ENCODE measurements at regions not wholly inside any gene's neighbourhood (a gene's known extent, or its start where the extent isn't known, plus 50 kb on each side); places are given as distances from the start of the nearest gene placed in this dataset.

GRCh38 chr13:29959603-29960002 lies 109.2 kb upstream of the UBL3 start:
- peaks cover under 1% of the 10 kb centered on the region; the same call in 1 of the 2 replicates for H3K4me1 ChIP-seq (ENCODE audit: low read length)
- no peak overlapping the region for H3K4me2 ChIP-seq (ENCODE audit: low read depth, low read length, poor library complexity, severe bottlenecking)
- no peaks in the 10 kb centered on the region for H3K36me3 ChIP-seq (ENCODE audit: insufficient read depth, low read length)
- no peaks in the 10 kb centered on the region for H3K9me3 ChIP-seq (ENCODE audit: low read length)
- no peak overlapping the region for H3K4me3 ChIP-seq (ENCODE audit: low read length)
- H2AFZ ChIP-seq (ENCODE audit: low read length) = no peak overlapping the region
- DNase-seq = no peak
- no peaks in the 10 kb centered on the region for H3K9me2 ChIP-seq (replicated peaks; ENCODE audit: insufficient read depth, low read length)
- no peaks in the 10 kb centered on the region for H3K27me3 ChIP-seq (ENCODE audit: low read length)
- H3K79me2 ChIP-seq (ENCODE audit: low read length) = no peaks in the 10 kb centered on the region
- H3K27ac ChIP-seq (ENCODE audit: low read length) = no peak overlapping the region
- H3K9ac ChIP-seq (ENCODE audit: low read length) = no peak overlapping the region
- no peaks in the 10 kb centered on the region for H4K20me1 ChIP-seq (ENCODE audit: insufficient read depth, low read depth, low read length)

DNA sequence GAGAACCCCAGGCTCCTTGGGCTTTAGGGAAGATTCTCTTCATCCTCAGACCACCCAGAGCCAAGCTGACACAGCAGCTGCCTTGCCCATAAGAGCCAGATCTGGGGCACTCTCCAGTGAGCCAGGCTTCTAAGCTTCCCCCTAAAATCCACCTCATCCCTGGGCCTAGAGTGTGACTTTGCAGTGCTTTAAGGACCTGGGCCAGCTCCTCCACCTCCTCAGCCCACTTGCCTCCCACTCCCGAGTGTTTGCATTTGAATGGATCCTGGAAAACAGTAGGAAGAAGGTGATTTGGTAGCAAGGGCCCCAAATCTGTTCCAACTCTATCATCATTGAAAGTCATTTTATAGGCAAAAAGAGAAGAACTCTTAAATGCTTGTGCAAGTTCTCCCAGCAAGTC lies 108.7 kb upstream of the UBL3 start:
- Histone ChIP-seq H3K9me3 (ENCODE audit: low read length) (no peaks in the 10 kb centered on the region), H3K4me1 (ENCODE audit: low read length) (no peaks in the 10 kb centered on the region), H3K27ac (ENCODE audit: low read length) (no peak overlapping the region), H3K9me2 (replicated peaks; ENCODE audit: insufficient read depth, low read length) (no peaks in the 10 kb centered on the region), H3K36me3 (ENCODE audit: insufficient read depth, low read length) (no peaks in the 10 kb centered on the region), H3K79me2 (ENCODE audit: low read length) (no peaks in the 10 kb centered on the region), H3K27me3 (ENCODE audit: low read length) (no peaks in the 10 kb centered on the region), H4K20me1 (ENCODE audit: insufficient read depth, low read depth, low read length) (no peaks in the 10 kb centered on the region), H3K4me2 (ENCODE audit: low read depth, low read length, poor library complexity, severe bottlenecking) (no peak overlapping the region), H3K4me3 (ENCODE audit: low read length) (no peak overlapping the region), H2AFZ (ENCODE audit: low read length) (no peak overlapping the region), H3K9ac (ENCODE audit: low read length) (no peak overlapping the region)
- no peak for DNase-seq

- Histone ChIP-seq H3K27ac (ENCODE audit: low read length) (no peak overlapping the region), H4K20me1 (ENCODE audit: insufficient read depth, low read depth, low read length) (no peaks in the 10 kb centered on the region), H3K36me3 (ENCODE audit: insufficient read depth, low read length) (no peaks in the 10 kb centered on the region), H3K9me2 (replicated peaks; ENCODE audit: insufficient read depth, low read length) (no peaks in the 10 kb centered on the region), H3K9ac (ENCODE audit: low read length) (no peak overlapping the region), H3K9me3 (ENCODE audit: low read length) (no peaks in the 10 kb centered on the region), H3K79me2 (ENCODE audit: low read length) (no peaks in the 10 kb centered on the region), H3K27me3 (ENCODE audit: low read length) (no peaks in the 10 kb centered on the region), H2AFZ (ENCODE audit: low read length) (no peak overlapping the region), H3K4me1 (ENCODE audit: low read length) (no peaks in the 10 kb centered on the region), H3K4me3 (ENCODE audit: low read length) (no peak overlapping the region), H3K4me2 (ENCODE audit: low read depth, low read length, poor library complexity, severe bottlenecking) (no peak overlapping the region)
- DNase-seq = no peak
These were observed 108.1 kb upstream of the UBL3 start for GRCh38 chr13:29958476-29958875.

DNA sequence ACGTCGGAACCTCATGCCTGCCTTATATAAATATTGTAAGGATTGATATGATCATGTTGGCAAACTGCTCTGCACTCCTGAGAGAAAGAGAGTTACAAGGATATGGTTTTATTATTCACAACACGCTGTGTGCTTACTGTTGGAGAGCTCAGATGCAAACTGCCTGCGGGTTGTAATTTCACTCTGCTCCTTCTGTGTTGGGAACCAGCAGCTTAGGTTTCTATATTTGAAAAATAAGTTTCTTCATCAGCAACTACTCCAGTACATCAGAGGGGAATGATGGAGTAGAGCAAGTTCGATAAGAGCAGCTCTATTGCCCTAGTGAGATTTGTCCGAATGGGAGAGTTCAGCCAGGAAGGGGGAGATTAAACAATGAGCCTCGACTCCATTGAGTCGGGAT lies 106.9 kb upstream of the UBL3 start:
- H3K9me3 ChIP-seq (ENCODE audit: low read length) = no peaks in the 10 kb centered on the region
- no peak overlapping the region for H3K27ac ChIP-seq (ENCODE audit: low read length)
- no peak overlapping the region for H2AFZ ChIP-seq (ENCODE audit: low read length)
- H3K4me1 ChIP-seq (ENCODE audit: low read length) = no peaks in the 10 kb centered on the region
- no peaks in the 10 kb centered on the region for H3K36me3 ChIP-seq (ENCODE audit: insufficient read depth, low read length)
- no peaks in the 10 kb centered on the region for H4K20me1 ChIP-seq (ENCODE audit: insufficient read depth, low read depth, low read length)
- no peak overlapping the region for H3K4me3 ChIP-seq (ENCODE audit: low read length)
- no peak overlapping the region for H3K9ac ChIP-seq (ENCODE audit: low read length)
- H3K27me3 ChIP-seq (ENCODE audit: low read length) = no peaks in the 10 kb centered on the region
- H3K79me2 ChIP-seq (ENCODE audit: low read length) = no peaks in the 10 kb centered on the region
- H3K9me2 ChIP-seq (replicated peaks; ENCODE audit: insufficient read depth, low read length) = no peaks in the 10 kb centered on the region
- no peak overlapping the region for H3K4me2 ChIP-seq (ENCODE audit: low read depth, low read length, poor library complexity, severe bottlenecking)
- DNase-seq = no peak

- no peaks in the 10 kb centered on the region for H3K9me2 ChIP-seq (replicated peaks; ENCODE audit: insufficient read depth, low read length)
- no peaks in the 10 kb centered on the region for H3K9me3 ChIP-seq (ENCODE audit: low read length)
- no peaks in the 10 kb centered on the region for H3K36me3 ChIP-seq (ENCODE audit: insufficient read depth, low read length)
- DNase-seq = no peak
- H3K27me3 ChIP-seq (ENCODE audit: low read length) = no peaks in the 10 kb centered on the region
- H3K27ac ChIP-seq (ENCODE audit: low read length) = no peak overlapping the region
- H2AFZ ChIP-seq (ENCODE audit: low read length) = no peak overlapping the region
- no peak overlapping the region for H3K9ac ChIP-seq (ENCODE audit: low read length)
- H3K4me3 ChIP-seq (ENCODE audit: low read length) = no peak overlapping the region
- no peaks in the 10 kb centered on the region for H3K79me2 ChIP-seq (ENCODE audit: low read length)
- H3K4me2 ChIP-seq (ENCODE audit: low read depth, low read length, poor library complexity, severe bottlenecking) = no peak overlapping the region
- H3K4me1 ChIP-seq (ENCODE audit: low read length) = no peaks in the 10 kb centered on the region
- H4K20me1 ChIP-seq (ENCODE audit: insufficient read depth, low read depth, low read length) = no peaks in the 10 kb centered on the region
These were observed 106.4 kb upstream of the UBL3 start for GRCh38 chr13:29956853-29957252.

DNA sequence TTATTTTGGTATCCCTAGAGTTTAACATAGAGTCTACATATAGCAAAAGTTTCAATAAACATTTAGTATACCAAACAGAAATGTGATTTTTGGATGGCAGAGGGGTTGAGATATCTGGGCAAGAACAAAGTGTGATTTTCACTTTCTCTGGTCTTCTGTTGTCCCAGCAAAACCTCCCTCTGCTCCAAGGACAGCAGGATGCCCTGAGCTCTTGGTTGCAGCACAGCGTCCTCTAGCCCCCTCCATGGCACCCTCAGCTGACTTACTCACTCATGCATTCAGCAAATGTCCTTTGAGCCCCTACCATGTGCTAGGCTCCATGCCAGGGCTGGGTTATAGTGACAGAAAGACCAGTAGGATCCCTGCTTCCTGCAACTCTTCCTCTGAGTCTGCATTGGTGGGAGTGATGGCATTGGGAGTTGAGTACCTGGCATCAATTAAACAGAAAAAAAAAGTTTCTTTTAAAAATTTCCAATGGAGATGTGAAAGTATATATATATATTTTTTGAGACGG lies 104.8 kb upstream of the UBL3 start:
- no peak for DNase-seq
- Histone ChIP-seq H3K27me3 (ENCODE audit: low read length) (no peaks in the 10 kb centered on the region), H3K4me3 (ENCODE audit: low read length) (no peak overlapping the region), H3K36me3 (ENCODE audit: insufficient read depth, low read length) (no peaks in the 10 kb centered on the region), H3K79me2 (ENCODE audit: low read length) (no peaks in the 10 kb centered on the region), H3K9ac (ENCODE audit: low read length) (no peak overlapping the region), H4K20me1 (ENCODE audit: insufficient read depth, low read depth, low read length) (no peaks in the 10 kb centered on the region), H3K27ac (ENCODE audit: low read length) (no peak overlapping the region), H3K9me2 (replicated peaks; ENCODE audit: insufficient read depth, low read length) (no peaks in the 10 kb centered on the region), H2AFZ (ENCODE audit: low read length) (no peak overlapping the region), H3K4me2 (ENCODE audit: low read depth, low read length, poor library complexity, severe bottlenecking) (no peak overlapping the region), H3K9me3 (ENCODE audit: low read length) (no peaks in the 10 kb centered on the region), H3K4me1 (ENCODE audit: low read length) (no peaks in the 10 kb centered on the region)

DNA sequence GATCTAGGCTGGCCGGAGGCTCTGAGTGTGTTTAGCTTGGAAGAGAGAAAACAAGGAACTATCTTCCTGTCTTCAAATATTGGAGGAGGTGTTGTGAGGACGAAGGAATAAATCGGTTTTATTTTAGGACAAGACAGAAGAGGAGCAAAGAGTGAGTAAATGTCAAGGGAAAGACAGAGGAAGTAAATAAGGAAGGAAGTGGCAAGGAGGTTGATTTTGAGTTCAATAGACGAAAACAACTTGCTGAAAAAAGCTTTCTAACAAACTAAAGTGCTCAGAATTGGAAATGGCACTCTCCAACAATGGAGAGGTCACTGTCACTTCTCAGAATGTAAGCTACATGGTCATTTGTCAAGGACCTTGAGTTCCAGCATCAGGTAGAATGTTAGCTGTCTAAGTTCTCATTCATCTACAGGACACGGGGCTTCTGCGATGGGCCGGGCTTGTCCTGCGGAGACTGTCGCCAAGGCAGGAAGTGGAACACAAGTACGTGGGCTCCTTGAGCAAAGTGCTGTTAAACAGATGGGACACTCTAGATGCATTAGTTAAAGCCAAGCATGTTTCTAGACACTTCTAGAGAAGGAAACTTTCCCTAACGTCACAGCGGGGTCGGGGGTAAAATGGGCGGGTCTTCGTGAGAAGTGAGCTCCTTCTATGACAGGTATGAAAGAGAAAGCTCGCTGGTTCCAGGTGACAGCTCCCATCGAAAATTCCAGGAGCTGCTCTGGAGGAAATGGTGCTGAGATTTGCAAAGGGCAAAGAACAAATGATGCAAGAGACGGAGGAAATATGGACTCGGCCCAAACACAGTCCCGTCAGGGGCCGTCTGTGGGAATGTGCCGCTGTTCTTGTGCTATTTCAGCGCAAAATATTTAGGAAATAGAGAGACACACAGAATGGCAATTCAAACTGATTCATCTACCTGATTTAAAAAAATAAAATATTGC lies 103.9 kb upstream of the UBL3 start:
- H3K27ac ChIP-seq (ENCODE audit: low read length) = no peak overlapping the region
- no peaks in the 10 kb centered on the region for H3K9me3 ChIP-seq (ENCODE audit: low read length)
- no peak overlapping the region for H2AFZ ChIP-seq (ENCODE audit: low read length)
- DNase-seq = no peak
- H3K9me2 ChIP-seq (replicated peaks; ENCODE audit: insufficient read depth, low read length) = no peaks in the 10 kb centered on the region
- H3K36me3 ChIP-seq (ENCODE audit: insufficient read depth, low read length) = no peaks in the 10 kb centered on the region
- H3K79me2 ChIP-seq (ENCODE audit: low read length) = no peaks in the 10 kb centered on the region
- no peaks in the 10 kb centered on the region for H4K20me1 ChIP-seq (ENCODE audit: insufficient read depth, low read depth, low read length)
- no peaks in the 10 kb centered on the region for H3K27me3 ChIP-seq (ENCODE audit: low read length)
- no peak overlapping the region for H3K4me2 ChIP-seq (ENCODE audit: low read depth, low read length, poor library complexity, severe bottlenecking)
- H3K9ac ChIP-seq (ENCODE audit: low read length) = no peak overlapping the region
- no peak overlapping the region for H3K4me3 ChIP-seq (ENCODE audit: low read length)
- no peaks in the 10 kb centered on the region for H3K4me1 ChIP-seq (ENCODE audit: low read length)

GRCh38 chr13:29953542-29953941 lies 103.1 kb upstream of the UBL3 start:
- Histone ChIP-seq H3K9me3 (ENCODE audit: low read length) (no peaks in the 10 kb centered on the region), H3K27me3 (ENCODE audit: low read length) (no peaks in the 10 kb centered on the region), H3K36me3 (ENCODE audit: insufficient read depth, low read length) (no peaks in the 10 kb centered on the region), H3K4me2 (ENCODE audit: low read depth, low read length, poor library complexity, severe bottlenecking) (no peak overlapping the region), H2AFZ (ENCODE audit: low read length) (no peak overlapping the region), H3K27ac (ENCODE audit: low read length) (no peak overlapping the region), H3K4me3 (ENCODE audit: low read length) (no peak overlapping the region), H3K4me1 (ENCODE audit: low read length) (no peaks in the 10 kb centered on the region), H3K9me2 (replicated peaks; ENCODE audit: insufficient read depth, low read length) (no peaks in the 10 kb centered on the region), H3K9ac (ENCODE audit: low read length) (no peak overlapping the region), H4K20me1 (ENCODE audit: insufficient read depth, low read depth, low read length) (no peaks in the 10 kb centered on the region), H3K79me2 (ENCODE audit: low read length) (no peaks in the 10 kb centered on the region)
- DNase-seq = no peak

Measured in Karpas-422 (cell line).